B cell (primary cell): ENCODE measurements at regions not wholly inside any gene's neighbourhood (a gene's known extent, or its start where the extent isn't known, plus 50 kb on each side); places are given as distances from the start of the nearest gene placed in this dataset.

Experiments used
- ATAC-seq: fragments of 200-7000 bp; cut with Tn5 transposase; one replicate; pipeline ENCODE4 v1.10.0; 2021; ENCODE audit warnings: low read depth, mild to moderate bottlenecking, moderate number of reproducible peaks, moderate library complexity
- CTCF ChIA-PET: fragments of 350-600 bp; sonication (Branson Sonifier 250); formaldehyde crosslinking; loops from one replicate; lab custom pipeline; 2021; ENCODE audit warnings: antibody characterized with exemption, inconsistent platforms; lab: Charles Lee
- POLR2A ChIA-PET: fragments of 350-600 bp; sonication (Branson Sonifier 250); formaldehyde crosslinking; loops from one replicate; lab custom pipeline; 2021; ENCODE audit warnings: antibody characterized with exemption; lab: Charles Lee
- DNase-seq: peaks from one replicate; pipeline ENCODE4 v3.0.0; 2013
- H2AFZ ChIP-seq: 2 replicates; pipeline ENCODE4 v1.6.1; 2012; ENCODE audit warnings: mild to moderate bottlenecking, low read depth, low read length; ENCODE audit not compliant: insufficient read depth, poor library complexity, severe bottlenecking
- H3K27ac ChIP-seq, 2 donors: 1 replicate in 1 of 2; 2 replicates in 1 of 2; pipeline ENCODE4 v1.5.1; 2012 to 2013; ENCODE audit warnings: low read length in 2 of 2, mild to moderate bottlenecking in 2 of 2, moderate library complexity in 1 of 2
- H3K27me3 ChIP-seq, 4 experiments: fragments of 200-600 bp in 1 of 4; sonication (generic) in 1 of 4; replicated peaks in 1 of 4; 1 replicate in 2 of 4; 2 replicates in 2 of 4; pipeline versions ENCODE4 v1.6.1 to v1.7.0; 2013 to 2016; ENCODE audit warnings: low read length in 3 of 4, mild to moderate bottlenecking in 2 of 4, mixed read lengths in 1 of 4, moderate library complexity in 1 of 4; ENCODE audit not compliant: insufficient read depth in 4 of 4, control insufficient read depth in 3 of 4; ENCODE audit errors: control extremely low read depth in 1 of 4
- H3K36me3 ChIP-seq, 2 experiments: replicated peaks in 1 of 2; 1 replicate in 1 of 2; 2 replicates in 1 of 2; pipeline versions ENCODE4 v1.6.1 to v1.7.1; 2013; ENCODE audit warnings: low read length in 1 of 2; ENCODE audit not compliant: insufficient read depth in 2 of 2, control insufficient read depth in 1 of 2; ENCODE audit errors: control extremely low read depth in 1 of 2, extremely low read depth in 1 of 2
- H3K4me1 ChIP-seq, 2 donors: fragments of 200-600 bp in 1 of 2; sonication (generic) in 1 of 2; 1 replicate in 1 of 2; 2 replicates in 1 of 2; pipeline versions ENCODE4 v1.5.1 to v1.6.1; 2013 to 2017; ENCODE audit warnings: low read length in 2 of 2; ENCODE audit not compliant: control insufficient read depth in 2 of 2, insufficient read depth in 2 of 2
- H3K4me2 ChIP-seq: replicated peaks from 2 replicates; pipeline ENCODE3; 2012; ENCODE audit warnings: mild to moderate bottlenecking, low read depth, low read length; ENCODE audit not compliant: poor library complexity, severe bottlenecking
- H3K4me3 ChIP-seq, 5 experiments: fragments of 200-600 bp in 1 of 5; sonication (generic) in 1 of 5; 1 replicate in 3 of 5; 2 replicates in 2 of 5; pipeline versions ENCODE4 v1.5.1 to v1.7.0; 2011 to 2016; ENCODE audit warnings: low read length in 4 of 5, mild to moderate bottlenecking in 4 of 5, low read depth in 2 of 5, control low read depth in 1 of 5, moderate library complexity in 1 of 5; ENCODE audit not compliant: insufficient read depth in 1 of 5; ENCODE audit errors: control extremely low read depth in 1 of 5, extremely low read depth in 1 of 5
- H3K79me2 ChIP-seq: fragments of 200-600 bp; sonication (generic); one replicate; pipeline ENCODE4 v1.6.0; 2016; ENCODE audit warnings: low read length; ENCODE audit not compliant: control insufficient read depth, insufficient read depth
- H3K9ac ChIP-seq: fragments of 200-600 bp; sonication (generic); 2 replicates; pipeline ENCODE4 v1.6.1; 2017; ENCODE audit warnings: mild to moderate bottlenecking, low read length, moderate library complexity
- H3K9me3 ChIP-seq, 3 donors: one replicate each; pipeline versions ENCODE4 v1.6.1 to v1.7.1; 2013; ENCODE audit warnings: low read length in 2 of 3; ENCODE audit not compliant: control insufficient read depth in 2 of 3, insufficient read depth in 1 of 3; ENCODE audit errors: control extremely low read depth in 1 of 3
- H4K20me1 ChIP-seq: 2 replicates; pipeline ENCODE4 v1.6.0; 2012; ENCODE audit warnings: mild to moderate bottlenecking, low read length; ENCODE audit not compliant: insufficient read depth, control insufficient read depth, poor library complexity, severe bottlenecking
- H3K27ac Mint-ChIP-seq: one replicate; pipeline ENCODE4 v1.8.0; 2021; ENCODE audit warnings: mixed read lengths
- H3K27me3 Mint-ChIP-seq: one replicate; pipeline ENCODE4 v1.8.0; 2021; ENCODE audit warnings: mixed read lengths
- H3K4me1 Mint-ChIP-seq: one replicate; pipeline ENCODE4 v1.8.0; 2021; ENCODE audit warnings: mixed read lengths
- H3K4me3 Mint-ChIP-seq: one replicate; pipeline ENCODE4 v1.8.0; 2021; ENCODE audit warnings: mixed read lengths
- H3K9me3 Mint-ChIP-seq: one replicate; pipeline ENCODE4 v1.8.0; 2022; ENCODE audit warnings: mixed read lengths; ENCODE audit not compliant: insufficient read depth
- EZH2 ChIP-seq: IDR thresholded peaks from 2 replicates; pipeline ENCODE4 v1.6.1; 2012; ENCODE audit warnings: borderline replicate concordance, low read depth, mild to moderate bottlenecking, moderate library complexity, low read length; ENCODE audit not compliant: insufficient read depth, poor library complexity, severe bottlenecking
- WGBS: methylation state at CpG from one replicate; pipeline ENCODE4 v1.1.5; 2013; ENCODE audit warnings: missing lambda C conversion rate; ENCODE audit not compliant: insufficient coverage; 5-methylcytosine and 5-hydroxymethylcytosine counted together
- intact Hi-C: fragments of 100-400 bp; cut with micrococcal nuclease; formaldehyde crosslinking; loops from one replicate; pipeline ENCODE4 v1.10.0; 2022
- TF ChIP-seq, protein P1 (sequence below): fragments of 200-600 bp; IDR thresholded peaks from one replicate; pipeline ENCODE4 v1.8.0; 2022; ENCODE audit warnings: antibody characterized with exemption, mild to moderate bottlenecking

DNA sequence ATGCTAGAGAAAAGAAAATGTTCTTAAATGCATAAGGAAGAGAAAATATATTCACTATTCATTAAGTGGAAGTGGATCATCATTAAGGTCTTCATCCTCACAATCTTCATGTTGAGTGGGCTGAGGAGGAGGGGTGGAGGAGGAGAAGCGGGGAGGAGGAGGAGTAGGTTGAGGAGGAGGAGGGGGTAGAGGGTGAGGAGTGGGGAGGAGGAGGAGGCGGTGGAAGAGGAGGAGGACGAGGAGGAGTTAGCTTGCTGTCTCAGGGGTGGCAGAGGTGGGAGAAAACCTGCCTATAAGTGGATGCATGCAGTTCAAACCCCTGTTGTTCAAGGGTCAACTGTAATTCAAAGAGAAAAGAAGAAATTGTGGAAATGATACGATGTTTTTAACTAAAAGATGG, 71.6 kb downstream of the MYEOV start:
- 89% methylated on average over 3 of the region's 4 CpGs for WGBS
- DNase-seq, result no peak

DNA sequence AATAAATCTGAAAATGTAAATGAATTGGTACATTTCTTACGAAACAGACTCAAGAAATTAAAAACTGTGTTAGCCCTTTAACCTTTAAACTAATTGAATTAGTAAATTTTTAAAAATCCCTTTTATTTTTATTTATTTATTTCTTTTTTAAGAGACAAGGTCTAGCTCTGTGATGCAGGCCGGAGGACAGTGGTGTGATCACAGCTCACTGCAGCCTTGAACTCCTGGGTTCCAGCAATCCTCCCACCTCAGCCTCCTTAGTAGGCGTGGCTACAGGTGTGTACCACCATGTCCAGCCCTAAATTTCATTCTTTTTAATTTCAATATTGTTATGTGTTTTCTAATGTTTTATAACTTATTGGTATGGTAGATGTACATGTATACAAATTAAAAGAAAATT, 72.6 kb downstream of the MYEOV start:
- Histone ChIP-seq H3K9me3 (peaks cover 0 to 3% (median 2%) of the 10 kb centered on the region in 3 donors), H3K4me3 (no peak overlapping the region), H3K4me2 (no peak overlapping the region), H2AFZ (no peak overlapping the region), H4K20me1 (no peaks in the 10 kb centered on the region), H3K27me3 (no peaks in the 10 kb centered on the region), H3K9ac (no peak overlapping the region), H3K4me1 (no peaks in the 10 kb centered on the region), H3K27ac (no peak overlapping the region), H3K36me3 (no peaks in the 10 kb centered on the region), H3K79me2 (no peaks in the 10 kb centered on the region)
- TF ChIP-seq, protein P1, sequence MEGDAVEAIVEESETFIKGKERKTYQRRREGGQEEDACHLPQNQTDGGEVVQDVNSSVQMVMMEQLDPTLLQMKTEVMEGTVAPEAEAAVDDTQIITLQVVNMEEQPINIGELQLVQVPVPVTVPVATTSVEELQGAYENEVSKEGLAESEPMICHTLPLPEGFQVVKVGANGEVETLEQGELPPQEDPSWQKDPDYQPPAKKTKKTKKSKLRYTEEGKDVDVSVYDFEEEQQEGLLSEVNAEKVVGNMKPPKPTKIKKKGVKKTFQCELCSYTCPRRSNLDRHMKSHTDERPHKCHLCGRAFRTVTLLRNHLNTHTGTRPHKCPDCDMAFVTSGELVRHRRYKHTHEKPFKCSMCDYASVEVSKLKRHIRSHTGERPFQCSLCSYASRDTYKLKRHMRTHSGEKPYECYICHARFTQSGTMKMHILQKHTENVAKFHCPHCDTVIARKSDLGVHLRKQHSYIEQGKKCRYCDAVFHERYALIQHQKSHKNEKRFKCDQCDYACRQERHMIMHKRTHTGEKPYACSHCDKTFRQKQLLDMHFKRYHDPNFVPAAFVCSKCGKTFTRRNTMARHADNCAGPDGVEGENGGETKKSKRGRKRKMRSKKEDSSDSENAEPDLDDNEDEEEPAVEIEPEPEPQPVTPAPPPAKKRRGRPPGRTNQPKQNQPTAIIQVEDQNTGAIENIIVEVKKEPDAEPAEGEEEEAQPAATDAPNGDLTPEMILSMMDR, result no peak
- no peak for TF ChIP-seq EZH2
- Mint-ChIP-seq H3K27me3 (no peaks in the 10 kb centered on the region), H3K4me3 (no peak overlapping the region), H3K4me1 (no peaks in the 10 kb centered on the region), H3K27ac (no peak overlapping the region), H3K9me3 (no peaks in the 10 kb centered on the region)
- DNase-seq, result no peak
- ChIA-PET CTCF (no interaction called here), POLR2A (no interaction called here)
- WGBS, result 100% methylated on average over 1 of the region's 3 CpGs
- no peak for ATAC-seq
- intact Hi-C loops, result no loop called here

More for the DNA sequence above, 71.6 kb downstream of the MYEOV start:
- H3K36me3 ChIP-seq, result no peaks in the 10 kb centered on the region
- no peak overlapping the region for H3K4me3 ChIP-seq
- H3K27me3 ChIP-seq, result no peaks in the 10 kb centered on the region
- H2AFZ ChIP-seq, result no peak overlapping the region
- no peak overlapping the region for H3K27ac Mint-ChIP-seq
- no peaks in the 10 kb centered on the region for H3K4me1 Mint-ChIP-seq
- no peaks in the 10 kb centered on the region for H3K4me1 ChIP-seq
- no peaks in the 10 kb centered on the region for H4K20me1 ChIP-seq
- H3K9me3 Mint-ChIP-seq, result no peaks in the 10 kb centered on the region
- no peak overlapping the region for H3K4me3 Mint-ChIP-seq
- CTCF ChIA-PET, result no interaction called here
- intact Hi-C loops, result no loop called here
- H3K79me2 ChIP-seq, result no peaks in the 10 kb centered on the region
- H3K27ac ChIP-seq, result no peak overlapping the region
- H3K27me3 Mint-ChIP-seq, result no peaks in the 10 kb centered on the region
- H3K9me3 ChIP-seq, result peaks cover 0 to 5% (median 2%) of the 10 kb centered on the region in 3 donors
- no peak overlapping the region for H3K4me2 ChIP-seq
- ATAC-seq, result no peak
- POLR2A ChIA-PET, result no interaction called here
- no peak for TF ChIP-seq EZH2
- TF ChIP-seq, protein P1, result no peak
- no peak overlapping the region for H3K9ac ChIP-seq
